ENCODE measurements at regions not wholly inside any gene's neighbourhood (a gene's known extent, or its start where the extent isn't known, plus 50 kb on each side); places are given as distances from the start of the nearest gene placed in this dataset.

DNA sequence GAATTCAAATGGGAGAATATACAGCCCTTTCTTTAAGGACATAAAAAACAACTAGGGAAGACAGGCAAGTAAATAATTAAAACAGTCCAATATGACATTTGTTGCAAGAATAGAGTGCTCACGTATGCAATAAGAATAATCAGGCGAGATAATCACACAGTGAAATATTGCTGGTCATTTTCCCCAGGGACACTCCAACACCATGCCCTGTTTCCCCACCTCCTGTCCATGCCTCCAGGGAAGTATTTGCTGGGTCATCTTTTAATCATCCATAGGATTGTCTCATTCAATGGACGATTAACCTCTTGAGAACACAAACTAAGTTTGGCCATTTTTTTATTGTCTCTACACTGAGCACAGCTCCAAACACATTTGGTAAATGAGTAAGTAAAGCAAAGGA lies 472.9 kb downstream of the C6orf118 start:
- no peaks in the 10 kb centered on the region for H4K20me1 ChIP-seq
- no peak for TF ChIP-seq Cebpa-rat (IDR thresholded peaks at IDR 0.05)
- no peak overlapping the region for H3K27ac ChIP-seq
- no peaks in the 10 kb centered on the region for H3K27me3 ChIP-seq
- no peak overlapping the region for H3K9ac ChIP-seq
- no peak overlapping the region for H3K4me2 ChIP-seq
- no peaks in the 10 kb centered on the region for H3K36me3 ChIP-seq
- no peaks in the 10 kb centered on the region for H3K9me3 ChIP-seq (replicated peaks in 1 of 11)
- H3K4me3 ChIP-seq, result no peak overlapping the region
- H3K4me1 ChIP-seq, result no peaks in the 10 kb centered on the region

DNA sequence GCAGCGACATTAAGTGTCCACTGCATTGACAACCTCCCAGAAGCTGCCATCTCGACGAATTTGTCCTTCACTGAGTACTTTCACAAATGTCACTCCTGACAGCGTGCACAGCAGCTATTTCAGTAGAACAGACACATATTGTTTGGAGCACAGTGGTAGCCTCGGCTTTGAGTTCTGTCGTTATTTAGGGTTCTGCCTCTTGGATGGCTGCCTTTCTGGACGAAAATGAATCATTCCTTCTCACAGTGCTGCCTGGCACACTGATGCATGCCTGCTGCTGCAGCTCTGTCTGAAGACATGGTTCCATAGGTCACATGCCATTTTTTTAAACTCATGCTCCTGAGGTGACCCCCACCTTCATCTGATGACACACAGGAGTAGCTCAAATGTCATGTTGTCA lies 477.0 kb downstream of the C6orf118 start:
- TF ChIP-seq Cebpa-rat (IDR thresholded peaks at IDR 0.05), result no peak
- H3K4me2 ChIP-seq, result no peak overlapping the region
- no peak overlapping the region for H3K27ac ChIP-seq
- no peaks in the 10 kb centered on the region for H4K20me1 ChIP-seq
- H3K36me3 ChIP-seq, result no peaks in the 10 kb centered on the region
- H3K27me3 ChIP-seq, result no peaks in the 10 kb centered on the region
- H3K9ac ChIP-seq, result no peak overlapping the region
- H3K4me1 ChIP-seq, result no peaks in the 10 kb centered on the region
- H3K9me3 ChIP-seq (replicated peaks in 1 of 11), result no peaks in the 10 kb centered on the region
- no peak overlapping the region for H3K4me3 ChIP-seq

DNA sequence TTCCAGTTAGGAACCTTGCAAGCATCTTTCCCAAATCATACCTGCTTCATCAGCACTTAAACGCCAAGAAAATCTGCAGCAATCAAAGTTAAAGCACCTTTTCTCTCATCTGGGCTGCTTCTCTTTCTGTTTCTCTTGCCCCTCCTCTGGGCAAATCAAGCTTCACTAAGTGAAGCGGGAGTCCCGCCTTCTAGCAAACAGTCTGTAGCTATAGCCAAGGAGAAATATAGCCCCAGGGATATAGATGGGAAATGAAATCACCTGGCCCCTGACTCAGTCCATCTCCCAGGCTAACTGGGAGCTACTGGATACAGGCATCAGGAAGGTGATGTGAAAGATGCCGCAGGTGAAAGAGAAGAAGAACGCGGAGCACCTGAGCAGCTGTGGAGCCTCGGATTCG lies 481.9 kb downstream of the C6orf118 start:
- Histone ChIP-seq H3K9ac (no peak overlapping the region), H3K9me3 (replicated peaks in 1 of 11) (no peaks in the 10 kb centered on the region), H3K27ac (no peak overlapping the region), H3K4me1 (no peaks in the 10 kb centered on the region), H3K4me3 (no peak overlapping the region), H3K36me3 (no peaks in the 10 kb centered on the region), H3K4me2 (no peak overlapping the region), H4K20me1 (no peaks in the 10 kb centered on the region), H3K27me3 (no peaks in the 10 kb centered on the region)
- no peak for TF ChIP-seq Cebpa-rat (IDR thresholded peaks at IDR 0.05)

DNA sequence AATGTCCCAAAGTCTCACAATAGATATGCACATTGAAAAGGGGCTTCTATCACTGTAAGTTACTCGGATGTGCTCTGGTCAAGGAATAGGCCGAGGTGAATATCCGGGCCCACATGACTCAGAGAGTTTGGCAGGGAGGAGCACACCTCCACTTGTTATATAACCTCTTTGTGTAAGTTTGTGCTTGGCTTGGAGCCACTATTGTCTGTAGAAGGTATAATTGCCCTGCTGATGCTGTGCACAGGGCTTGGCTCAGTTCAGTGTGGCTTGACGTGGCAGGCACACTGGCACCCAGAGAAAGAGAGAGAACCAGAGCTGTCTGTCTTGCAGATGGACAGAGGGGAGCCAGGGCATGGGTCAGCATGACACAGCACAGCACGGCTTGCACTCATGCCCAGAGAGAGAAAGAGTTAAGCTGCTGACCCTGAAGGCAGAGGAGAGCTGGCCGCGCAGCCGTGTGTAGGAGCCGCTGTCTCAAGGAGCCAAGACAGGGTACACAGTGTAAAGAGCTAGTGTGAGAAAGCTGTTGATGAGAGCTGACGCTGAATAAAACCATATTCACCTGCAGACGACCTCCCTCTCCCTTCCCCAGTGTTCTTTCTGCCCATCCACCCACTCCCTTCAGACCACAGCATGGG lies 482.5 kb downstream of the C6orf118 start:
- H3K4me1 ChIP-seq, result no peaks in the 10 kb centered on the region
- H3K9ac ChIP-seq, result no peak overlapping the region

DNA sequence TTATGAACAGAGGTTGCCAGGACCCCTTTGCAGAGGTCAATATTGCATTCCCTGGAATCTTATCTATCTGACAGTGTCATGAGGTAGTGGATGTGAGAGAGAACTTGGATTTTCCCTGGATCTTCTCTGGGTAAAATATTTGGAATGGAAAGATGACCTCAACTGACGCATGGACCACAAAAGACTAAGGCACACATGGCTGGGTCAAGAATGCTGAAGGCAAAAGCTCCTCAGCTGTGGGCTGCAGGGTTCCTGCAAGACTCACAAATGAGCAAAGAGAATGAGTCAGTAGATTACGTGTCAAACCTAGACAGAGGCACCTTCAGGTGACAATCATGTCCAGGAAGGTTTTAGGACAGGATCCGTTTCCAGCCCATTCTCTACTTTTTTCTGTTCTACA lies 484.0 kb downstream of the C6orf118 start:
- Histone ChIP-seq H3K36me3 (no peaks in the 10 kb centered on the region), H3K4me3 (no peak overlapping the region), H3K27me3 (no peaks in the 10 kb centered on the region), H3K4me2 (no peak overlapping the region), H3K4me1 (no peaks in the 10 kb centered on the region), H3K9me3 (replicated peaks in 1 of 11) (no peaks in the 10 kb centered on the region), H3K27ac (no peak overlapping the region), H3K9ac (no peak overlapping the region), H4K20me1 (no peaks in the 10 kb centered on the region)
- TF ChIP-seq Cebpa-rat (IDR thresholded peaks at IDR 0.05), result no peak

More for the DNA sequence above, 482.5 kb downstream of the C6orf118 start:
- H3K4me3 ChIP-seq, result no peak overlapping the region
- no peak overlapping the region for H3K4me2 ChIP-seq
- TF ChIP-seq Cebpa-rat (IDR thresholded peaks at IDR 0.05), result no peak
- H3K27me3 ChIP-seq, result no peaks in the 10 kb centered on the region
- H3K9me3 ChIP-seq (replicated peaks in 1 of 11), result no peaks in the 10 kb centered on the region
- H4K20me1 ChIP-seq, result no peaks in the 10 kb centered on the region
- no peaks in the 10 kb centered on the region for H3K36me3 ChIP-seq
- no peak overlapping the region for H3K27ac ChIP-seq

DNA sequence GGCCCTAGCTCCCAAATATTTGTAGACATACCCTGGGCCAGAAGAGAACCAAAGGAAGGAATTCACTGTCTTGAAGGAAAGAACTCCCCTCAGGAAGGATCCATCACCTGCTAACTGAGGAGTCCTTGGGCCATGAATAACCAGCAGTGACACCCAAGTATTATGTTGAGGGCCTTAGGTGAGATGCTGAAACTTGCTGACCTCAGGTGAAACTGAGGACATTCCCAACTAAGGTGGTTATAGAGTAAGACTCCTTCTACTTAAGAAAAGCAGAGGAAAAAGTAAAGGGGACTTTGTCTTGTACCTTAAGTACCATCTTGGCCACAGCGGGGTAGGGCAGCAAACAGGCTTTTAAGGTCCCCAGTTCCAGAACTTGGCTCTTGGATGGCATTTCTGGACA lies 491.7 kb downstream of the C6orf118 start:
- peaks cover 7 to 18% (median 13%) of the 10 kb centered on the region in 11 experiments; a peak in 13 of 22 replicates for H3K9me3 ChIP-seq (replicated peaks in 1 of 11)
- H3K27me3 ChIP-seq, result no peaks in the 10 kb centered on the region
- no peaks in the 10 kb centered on the region for H3K36me3 ChIP-seq
- no peak overlapping the region for H3K9ac ChIP-seq
- H3K4me3 ChIP-seq, result no peak overlapping the region
- H3K4me1 ChIP-seq, result no peaks in the 10 kb centered on the region
- no peak overlapping the region for H3K27ac ChIP-seq
- no peaks in the 10 kb centered on the region for H4K20me1 ChIP-seq
- TF ChIP-seq Cebpa-rat (IDR thresholded peaks at IDR 0.05), result no peak
- no peak overlapping the region for H3K4me2 ChIP-seq

DNA sequence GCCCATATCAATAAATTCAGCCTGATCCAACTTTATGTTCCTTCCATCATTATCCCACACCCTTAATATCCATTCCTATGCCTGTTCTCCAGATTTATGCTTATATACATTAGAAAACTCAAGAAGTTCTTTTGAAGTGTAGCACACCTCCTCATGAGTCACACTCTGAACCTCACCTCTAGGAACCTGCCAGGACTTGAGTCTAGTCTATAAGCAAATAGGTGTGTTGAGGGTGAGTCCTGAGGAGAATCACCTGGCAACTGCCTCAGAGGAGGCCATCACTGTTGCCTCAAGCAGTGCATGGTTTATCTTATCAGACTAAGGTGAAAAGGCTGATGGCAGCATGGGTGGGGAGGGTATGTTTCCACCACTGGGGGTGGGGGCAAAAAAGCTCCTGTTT lies 496.7 kb downstream of the C6orf118 start:
- Histone ChIP-seq H4K20me1 (no peaks in the 10 kb centered on the region), H3K4me3 (no peak overlapping the region), H3K27ac (no peak overlapping the region), H3K27me3 (no peaks in the 10 kb centered on the region), H3K4me2 (no peak overlapping the region), H3K9me3 (replicated peaks in 1 of 11) (peaks cover 21 to 45% (median 26%) of the 10 kb centered on the region in 11 experiments), H3K36me3 (no peaks in the 10 kb centered on the region), H3K9ac (no peak overlapping the region), H3K4me1 (no peaks in the 10 kb centered on the region)
- no peak for TF ChIP-seq Cebpa-rat (IDR thresholded peaks at IDR 0.05)

DNA sequence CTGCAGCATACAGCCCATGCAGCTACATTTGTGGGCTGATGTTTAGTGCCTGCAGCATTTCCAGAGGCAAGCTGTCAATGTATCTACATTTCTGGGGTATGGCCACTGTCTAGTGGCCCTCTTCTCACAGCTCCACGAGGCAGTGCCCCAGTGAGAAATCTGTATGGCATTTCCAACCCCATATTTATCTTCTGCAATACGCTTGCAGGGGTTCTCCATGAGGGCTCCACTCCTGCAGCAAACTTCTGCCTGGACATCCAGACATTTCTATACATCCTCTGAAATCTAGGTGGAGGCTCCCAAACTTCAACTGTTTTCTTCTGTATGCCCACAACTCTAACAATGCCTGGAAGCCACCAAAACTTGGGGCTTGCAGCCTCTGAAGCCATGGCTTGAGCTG lies 502.3 kb downstream of the C6orf118 start:
- Histone ChIP-seq H3K27me3 (no peaks in the 10 kb centered on the region), H3K4me1 (no peaks in the 10 kb centered on the region), H3K27ac (no peak overlapping the region), H3K9me3 (replicated peaks in 1 of 11) (peaks cover 27 to 55% (median 41%) of the 10 kb centered on the region in 11 experiments), H3K9ac (no peak overlapping the region), H4K20me1 (no peaks in the 10 kb centered on the region), H3K4me3 (peak overlapping the region in 1 of 10 experiments; percentile 19; a peak in 1 of 20 replicates), H3K4me2 (no peak overlapping the region), H3K36me3 (no peaks in the 10 kb centered on the region; a peak in 1 of 22 replicates)
- no peak for TF ChIP-seq Cebpa-rat (IDR thresholded peaks at IDR 0.05)

DNA sequence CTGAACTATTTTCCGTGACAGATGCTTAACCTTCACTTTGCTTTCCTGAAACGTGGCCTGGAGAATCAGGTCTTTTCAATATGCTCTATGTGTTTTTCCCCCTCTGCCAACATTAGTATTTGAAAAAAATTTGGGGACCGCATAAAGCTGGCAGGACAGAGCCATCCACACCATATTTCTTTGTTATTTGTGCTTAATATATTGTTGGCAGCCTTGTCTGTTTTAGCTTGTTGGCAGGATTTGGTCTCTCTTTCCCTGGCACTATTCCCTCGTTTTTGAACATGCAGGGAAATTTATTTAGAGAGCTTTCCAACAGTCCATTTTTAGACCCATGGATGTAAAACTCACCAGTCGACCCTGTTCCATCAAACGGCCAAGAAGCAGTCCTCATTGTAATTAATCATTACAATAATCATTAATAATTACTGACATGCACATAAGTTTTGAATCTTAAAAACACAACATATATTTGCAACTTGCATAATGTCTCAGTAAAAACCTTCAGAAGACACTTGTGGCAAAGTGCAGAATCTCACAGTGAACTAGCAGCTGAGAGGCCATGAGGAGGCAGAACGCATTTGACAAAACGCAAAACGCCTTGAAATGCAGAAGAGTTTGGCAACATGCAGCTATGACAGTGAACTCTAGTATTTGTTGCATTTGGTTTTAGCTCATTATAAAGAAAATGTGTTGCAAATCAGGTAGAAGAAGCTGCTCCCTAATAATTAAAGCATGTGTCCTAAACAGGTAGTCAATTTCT lies 514.2 kb downstream of the C6orf118 start:
- no peak overlapping the region for H3K27ac ChIP-seq

DNA sequence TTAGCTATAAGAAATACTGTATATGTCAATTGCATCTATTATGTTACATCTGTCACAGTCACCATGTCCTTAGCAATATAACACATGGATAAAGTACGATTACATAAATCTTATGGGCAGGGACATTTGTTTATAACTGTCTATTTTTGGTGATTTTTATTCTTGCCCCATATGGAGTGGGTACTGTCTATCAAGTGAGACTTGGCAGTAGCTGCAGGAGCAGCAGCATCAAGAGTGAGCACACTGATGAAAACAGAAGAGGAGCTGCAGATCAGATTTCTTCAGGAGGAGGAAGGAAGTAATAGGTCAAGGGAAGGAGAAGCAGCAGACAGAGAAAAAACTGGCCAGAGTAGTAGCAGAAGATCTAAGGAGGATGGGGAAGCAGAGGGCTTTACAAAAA lies 516.7 kb downstream of the C6orf118 start:
- Histone ChIP-seq H3K27me3 (no peaks in the 10 kb centered on the region), H3K27ac (no peak overlapping the region), H3K9ac (no peak overlapping the region), H3K4me1 (no peaks in the 10 kb centered on the region), H3K36me3 (no peaks in the 10 kb centered on the region), H4K20me1 (no peaks in the 10 kb centered on the region), H3K9me3 (replicated peaks in 1 of 11) (no peaks in the 10 kb centered on the region), H3K4me3 (no peak overlapping the region), H3K4me2 (no peak overlapping the region)
- TF ChIP-seq Cebpa-rat (IDR thresholded peaks at IDR 0.05), result no peak

More for the DNA sequence above, 514.2 kb downstream of the C6orf118 start:
- no peaks in the 10 kb centered on the region for H4K20me1 ChIP-seq
- H3K36me3 ChIP-seq, result no peaks in the 10 kb centered on the region
- no peaks in the 10 kb centered on the region for H3K4me1 ChIP-seq
- no peaks in the 10 kb centered on the region for H3K9me3 ChIP-seq (replicated peaks in 1 of 11)
- H3K4me2 ChIP-seq, result no peak overlapping the region
- no peak overlapping the region for H3K9ac ChIP-seq
- no peaks in the 10 kb centered on the region for H3K27me3 ChIP-seq
- H3K4me3 ChIP-seq, result no peak overlapping the region
- TF ChIP-seq Cebpa-rat (IDR thresholded peaks at IDR 0.05), result no peak

Measured in BLaER1 treated with 17β-estradiol and CSF1 and Interleukin-3, amounts not matched to agents 10 nM and 100 nM (cell line).